H9 (cell line): ENCODE measurements at regions not wholly inside any gene's neighbourhood (a gene's known extent, or its start where the extent isn't known, plus 50 kb on each side); places are given as distances from the start of the nearest gene placed in this dataset.

Experiments used
- DNase-seq: peaks from one replicate; pipeline ENCODE4 v3.0.0-alpha.2; 2017
- H2AFZ ChIP-seq: one replicate; pipeline ENCODE4 v1.6.1; 2013; ENCODE audit warnings: mild to moderate bottlenecking, low read length, control low read depth, moderate library complexity
- H2AK5ac ChIP-seq: 2 replicates; pipeline ENCODE4 v1.6.1; 2013; ENCODE audit warnings: low read length, control low read depth, mixed read lengths; ENCODE audit not compliant: insufficient read length
- H2BK120ac ChIP-seq: one replicate; pipeline ENCODE4 v1.6.1; 2013; ENCODE audit warnings: low read depth, mild to moderate bottlenecking, low read length, control low read depth, inconsistent platforms; ENCODE audit not compliant: poor library complexity, severe bottlenecking
- H2BK12ac ChIP-seq: 2 replicates; pipeline ENCODE4 v1.6.1; 2013; ENCODE audit warnings: low read length, control low read depth, mixed read lengths, low read depth; ENCODE audit not compliant: insufficient read length
- H2BK15ac ChIP-seq: 2 replicates; pipeline ENCODE4 v1.6.1; 2013; ENCODE audit warnings: low read depth, low read length, control low read depth
- H2BK20ac ChIP-seq: one replicate; pipeline ENCODE4 v1.6.1; 2013; ENCODE audit warnings: low read depth, mild to moderate bottlenecking, low read length, control low read depth, inconsistent platforms; ENCODE audit not compliant: poor library complexity, severe bottlenecking
- H2BK5ac ChIP-seq: 2 replicates; pipeline ENCODE4 v1.6.1; 2013; ENCODE audit warnings: low read length, control low read depth, mixed read lengths; ENCODE audit not compliant: insufficient read length
- H3K14ac ChIP-seq: 2 replicates; pipeline ENCODE4 v1.6.1; 2013; ENCODE audit warnings: low read length, control low read depth; ENCODE audit not compliant: insufficient read depth
- H3K18ac ChIP-seq: 2 replicates; pipeline ENCODE4 v1.6.1; 2013; ENCODE audit warnings: low read depth, mild to moderate bottlenecking, mixed read lengths, low read length, control low read depth; ENCODE audit not compliant: insufficient read length
- H3K23ac ChIP-seq: 2 replicates; pipeline ENCODE4 v1.6.1; 2013; ENCODE audit warnings: low read length, control low read depth, mixed read lengths, low read depth; ENCODE audit not compliant: insufficient read length
- H3K23me2 ChIP-seq: 2 replicates; pipeline ENCODE4 v1.6.1; 2013; ENCODE audit warnings: low read depth, mild to moderate bottlenecking, mixed read lengths, low read length, control low read depth; ENCODE audit not compliant: insufficient read length, poor library complexity, severe bottlenecking
- H3K27ac ChIP-seq: 2 replicates; pipeline ENCODE4 v1.5.1; 2013; ENCODE audit warnings: low read length, control low read depth, mixed read lengths, low read depth; ENCODE audit not compliant: insufficient read length
- H3K27me3 ChIP-seq: 2 replicates; pipeline ENCODE4 v1.6.1; 2013; ENCODE audit warnings: low read length, control low read depth, inconsistent platforms; ENCODE audit not compliant: insufficient read depth
- H3K4ac ChIP-seq: 2 replicates; pipeline ENCODE4 v1.6.1; 2013; ENCODE audit warnings: low read depth, mild to moderate bottlenecking, control low read depth, inconsistent platforms, low read length, moderate library complexity
- H3K4me1 ChIP-seq: 2 replicates; pipeline ENCODE4 v1.6.1; 2013; ENCODE audit warnings: low read length, control low read depth, inconsistent platforms; ENCODE audit not compliant: insufficient read depth
- H3K4me2 ChIP-seq: 2 replicates; pipeline ENCODE4 v1.6.1; 2013; ENCODE audit warnings: low read length, control low read depth, mixed read lengths; ENCODE audit not compliant: insufficient read length, insufficient read depth
- H3K56ac ChIP-seq: 2 replicates; pipeline ENCODE4 v1.6.1; 2013; ENCODE audit warnings: low read depth, mild to moderate bottlenecking, mixed read lengths, low read length, control low read depth; ENCODE audit not compliant: insufficient read length
- H3K79me1 ChIP-seq: 2 replicates; pipeline ENCODE4 v1.6.1; 2013; ENCODE audit warnings: low read depth, mild to moderate bottlenecking, moderate library complexity, low read length, control low read depth, inconsistent platforms; ENCODE audit not compliant: insufficient read depth, poor library complexity, severe bottlenecking
- H3K79me2 ChIP-seq: 2 replicates; pipeline ENCODE4 v1.6.1; 2013; ENCODE audit warnings: low read length, control low read depth, inconsistent platforms; ENCODE audit not compliant: insufficient read depth
- H3K9ac ChIP-seq: 2 replicates; pipeline ENCODE4 v1.6.1; 2013; ENCODE audit warnings: low read length, control low read depth, mixed read lengths; ENCODE audit not compliant: insufficient read length; ENCODE audit errors: extremely low read depth
- H3K9me3 ChIP-seq: one replicate; pipeline ENCODE4 v1.6.1; 2013; ENCODE audit warnings: low read depth, low read length, inconsistent platforms; ENCODE audit not compliant: control insufficient read depth
- H3T11ph ChIP-seq: one replicate; pipeline ENCODE4 v1.6.1; 2013; ENCODE audit warnings: mild to moderate bottlenecking, low read length, control low read depth, inconsistent platforms
- H4K20me1 ChIP-seq: one replicate; pipeline ENCODE4 v1.6.1; 2013; ENCODE audit not compliant: control insufficient read depth, insufficient read length, insufficient read depth
- H4K5ac ChIP-seq: 2 replicates; pipeline ENCODE4 v1.6.1; 2013; ENCODE audit warnings: low read depth, mild to moderate bottlenecking, mixed read lengths, low read length, control low read depth; ENCODE audit not compliant: insufficient read length
- H4K8ac ChIP-seq: replicated peaks from 2 replicates; pipeline ENCODE4 v1.6.1; 2013; ENCODE audit warnings: low read length, control low read depth, mixed read lengths, low read depth; ENCODE audit not compliant: insufficient read length
- H4K91ac ChIP-seq: 2 replicates; pipeline ENCODE4 v1.6.1; 2013; ENCODE audit warnings: low read depth, mild to moderate bottlenecking, moderate library complexity, mixed read lengths, low read length, control low read depth; ENCODE audit not compliant: insufficient read length
- H3K27ac Mint-ChIP-seq, 3 experiments: 2 replicates in 2 of 3; 3 replicates in 1 of 3; pipeline ENCODE4 v1.8.0; 2020 to 2021; ENCODE audit warnings: mixed read lengths in 3 of 3, mild to moderate bottlenecking in 1 of 3, moderate library complexity in 1 of 3
- H3K27me3 Mint-ChIP-seq: 2 replicates; pipeline ENCODE4 v1.8.0; 2021; ENCODE audit warnings: low read depth, mild to moderate bottlenecking, moderate library complexity, mixed read lengths
- H3K36me3 Mint-ChIP-seq, 3 experiments: 2 replicates in 2 of 3; 3 replicates in 1 of 3; pipeline ENCODE4 v1.8.0; 2020 to 2021; ENCODE audit warnings: low read depth in 3 of 3, mixed read lengths in 3 of 3; ENCODE audit not compliant: insufficient read depth in 1 of 3
- H3K4me1 Mint-ChIP-seq, 2 experiments: 2 replicates each; pipeline ENCODE4 v1.8.0; 2020; ENCODE audit warnings: mixed read lengths in 2 of 2
- H3K4me3 Mint-ChIP-seq, 2 experiments: 2 replicates in 1 of 2; 3 replicates in 1 of 2; pipeline ENCODE4 v1.8.0; 2020 to 2021; ENCODE audit warnings: mild to moderate bottlenecking in 2 of 2, mixed read lengths in 2 of 2, moderate library complexity in 1 of 2
- H3K9me3 Mint-ChIP-seq, 2 experiments: 2 replicates in 1 of 2; 3 replicates in 1 of 2; pipeline ENCODE4 v1.8.0; 2020; ENCODE audit warnings: mild to moderate bottlenecking in 2 of 2, mixed read lengths in 2 of 2, moderate library complexity in 1 of 2
- WGBS: extraction: QIAGEN DNeasy Blood & Tissue Kit; methylation state at CpG from one replicate; pipeline ENCODE4 v1.1.7; 2013; ENCODE audit warnings: missing lambda C conversion rate, low lambda C conversion rate, mixed read lengths; ENCODE audit not compliant: insufficient read length; ENCODE audit errors: extremely low coverage; 5-methylcytosine and 5-hydroxymethylcytosine counted together
- TF ChIP-seq, protein P1 (sequence below): fragments of 200-600 bp; sonication (generic); conservative IDR thresholded peaks from 3 replicates; pipeline ENCODE4 v1.8.0; 2021; ENCODE audit warnings: antibody characterized with exemption, mild to moderate bottlenecking

DNA sequence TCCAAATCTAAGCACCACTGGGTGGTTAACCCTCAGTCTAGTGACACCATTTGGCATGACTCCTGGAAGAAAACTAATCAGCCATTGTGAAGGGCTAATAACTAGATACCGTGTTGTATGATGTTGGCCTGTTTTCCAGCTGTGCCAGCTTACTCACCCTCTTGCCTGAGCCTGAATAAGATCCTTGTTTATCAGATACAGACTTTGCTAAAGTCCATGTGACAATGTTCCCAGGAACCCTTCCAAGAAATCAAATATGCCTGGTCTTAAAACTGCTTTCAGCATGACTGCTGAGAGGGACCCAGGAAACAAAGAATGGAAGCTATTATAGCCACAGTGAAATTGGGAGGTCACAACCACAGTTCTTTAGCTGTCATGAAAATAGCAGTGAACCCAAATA is 640.8 kb upstream of the INTU start:
- Histone ChIP-seq H3K56ac (no peak overlapping the region), H3K9me3 (no peaks in the 10 kb centered on the region), H3K79me2 (no peaks in the 10 kb centered on the region), H3K4me1 (no peaks in the 10 kb centered on the region), H3K27me3 (no peaks in the 10 kb centered on the region), H2BK15ac (no peak overlapping the region), H3K79me1 (no peaks in the 10 kb centered on the region), H3T11ph (no peak overlapping the region), H3K23me2 (no peaks in the 10 kb centered on the region), H3K23ac (no peak overlapping the region), H2AFZ (no peak overlapping the region), H3K4me2 (no peak overlapping the region), H2BK120ac (no peak overlapping the region), H4K20me1 (no peaks in the 10 kb centered on the region), H2AK5ac (no peak overlapping the region), H2BK5ac (no peak overlapping the region), H3K4ac (no peak overlapping the region), H4K8ac (no peak overlapping the region), H4K91ac (no peak overlapping the region), H3K27ac (no peak overlapping the region), H2BK20ac (no peak overlapping the region), H3K18ac (no peak overlapping the region), H3K14ac (no peak overlapping the region), H2BK12ac (no peak overlapping the region), H3K9ac (no peak overlapping the region), H4K5ac (no peak overlapping the region)
- TF ChIP-seq, protein P1, sequence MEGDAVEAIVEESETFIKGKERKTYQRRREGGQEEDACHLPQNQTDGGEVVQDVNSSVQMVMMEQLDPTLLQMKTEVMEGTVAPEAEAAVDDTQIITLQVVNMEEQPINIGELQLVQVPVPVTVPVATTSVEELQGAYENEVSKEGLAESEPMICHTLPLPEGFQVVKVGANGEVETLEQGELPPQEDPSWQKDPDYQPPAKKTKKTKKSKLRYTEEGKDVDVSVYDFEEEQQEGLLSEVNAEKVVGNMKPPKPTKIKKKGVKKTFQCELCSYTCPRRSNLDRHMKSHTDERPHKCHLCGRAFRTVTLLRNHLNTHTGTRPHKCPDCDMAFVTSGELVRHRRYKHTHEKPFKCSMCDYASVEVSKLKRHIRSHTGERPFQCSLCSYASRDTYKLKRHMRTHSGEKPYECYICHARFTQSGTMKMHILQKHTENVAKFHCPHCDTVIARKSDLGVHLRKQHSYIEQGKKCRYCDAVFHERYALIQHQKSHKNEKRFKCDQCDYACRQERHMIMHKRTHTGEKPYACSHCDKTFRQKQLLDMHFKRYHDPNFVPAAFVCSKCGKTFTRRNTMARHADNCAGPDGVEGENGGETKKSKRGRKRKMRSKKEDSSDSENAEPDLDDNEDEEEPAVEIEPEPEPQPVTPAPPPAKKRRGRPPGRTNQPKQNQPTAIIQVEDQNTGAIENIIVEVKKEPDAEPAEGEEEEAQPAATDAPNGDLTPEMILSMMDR: no peak
- H3K9me3 Mint-ChIP-seq: peaks cover 0 to 4% of the 10 kb centered on the region in 2 experiments; a peak in 2 of 5 replicates
- H3K4me3 Mint-ChIP-seq: no peak overlapping the region
- H3K4me1 Mint-ChIP-seq: peaks cover 0 to 3% of the 10 kb centered on the region in 2 experiments; a peak in 1 of 4 replicates
- no peaks in the 10 kb centered on the region for H3K27me3 Mint-ChIP-seq
- no peak for DNase-seq
- WGBS: no CpG with 5 or more reads among the region's 1 CpG
- no peaks in the 10 kb centered on the region; a peak in 1 of 7 replicates for H3K36me3 Mint-ChIP-seq
- H3K27ac Mint-ChIP-seq: no peak overlapping the region
